GM18873 (cell line): ENCODE measurements at regions not wholly inside any gene's neighbourhood (a gene's known extent, or its start where the extent isn't known, plus 50 kb on each side); places are given as distances from the start of the nearest gene placed in this dataset.
"Not testable (repeated sequence)": the region's sequence is repeated elsewhere in the genome, so short reads cannot be mapped to it uniquely, and the experiment has no call there.

ENCODE experiments used
- ATAC-seq: cut with Tn5 transposase; IDR thresholded peaks from one replicate; pipeline ENCODE4 v1.9.1; 2021; ENCODE audit warnings: mild to moderate bottlenecking, moderate library complexity, moderate number of reproducible peaks; ENCODE audit not compliant: unreplicated experiment, low FRiP score

GRCh38 chrX:69065451-69065850, 99.8 kb downstream of the PJA1 start:
- ATAC-seq = no peak

- ATAC-seq = no peak
Observed at GRCh38 chrX:69063486-69063885, 101.8 kb downstream of the PJA1 start.

GRCh38 chrX:69062493-69062892, 102.8 kb downstream of the PJA1 start:
- no peak for ATAC-seq

GRCh38 chrX:69060631-69061408, 104.4 kb downstream of the PJA1 start:
- no peak for ATAC-seq

GRCh38 chrX:69055193-69055592, 110.1 kb downstream of the PJA1 start:
- no peak for ATAC-seq

GRCh38 chrX:69054497-69054896, 110.8 kb downstream of the PJA1 start:
- ATAC-seq = not testable (repeated sequence)

- no peak for ATAC-seq
Observed at GRCh38 chrX:69051901-69052300, 113.4 kb downstream of the PJA1 start.

GRCh38 chrX:69050051-69050765, 115.0 kb downstream of the PJA1 start:
- ATAC-seq = no peak

GRCh38 chrX:69046996-69047490, 118.2 kb downstream of the PJA1 start:
- no peak for ATAC-seq

GRCh38 chrX:69045616-69046345, 119.5 kb downstream of the PJA1 start:
- ATAC-seq = no peak

- ATAC-seq = no peak
Observed at GRCh38 chrX:69038816-69039215, 126.4 kb downstream of the PJA1 start.

GRCh38 chrX:69038188-69038587, 127.1 kb downstream of the PJA1 start:
- ATAC-seq = no peak

- no peak for ATAC-seq
Observed at GRCh38 chrX:69037786-69038185, 127.5 kb downstream of the PJA1 start.

- ATAC-seq = no peak
Observed at GRCh38 chrX:69036674-69037573, 128.3 kb downstream of the PJA1 start.

GRCh38 chrX:69034451-69034850, 130.8 kb downstream of the PJA1 start:
- no peak for ATAC-seq

GRCh38 chrX:69033936-69034335, 131.3 kb downstream of the PJA1 start:
- no peak for ATAC-seq

GRCh38 chrX:69032601-69033000, 132.7 kb downstream of the PJA1 start:
- no peak for ATAC-seq

- ATAC-seq = no peak
Observed at GRCh38 chrX:69031971-69032391, 133.3 kb downstream of the PJA1 start.

- no peak for ATAC-seq
Observed at GRCh38 chrX:69031181-69031580, 134.1 kb downstream of the PJA1 start.

- ATAC-seq = no peak
Observed at GRCh38 chrX:69029771-69030170, 135.5 kb downstream of the PJA1 start.
